ENCODE measurements at regions not wholly inside any gene's neighbourhood (a gene's known extent, or its start where the extent isn't known, plus 50 kb on each side); places are given as distances from the start of the nearest gene placed in this dataset.

- no peak overlapping the region for H3K4me3 ChIP-seq (ENCODE audit: low read depth, low read length)
- TF ChIP-seq CTCF (IDR thresholded peaks at IDR 0.05; ENCODE audit: borderline replicate concordance, insufficient read depth, low read depth, low read length) = no peak
Observed at GRCh38 chr6:9335431-9335830, 900.1 kb upstream of the SLC35B3 start.

GRCh38 chr6:9334979-9335378 lies 899.6 kb upstream of the SLC35B3 start:
- TF ChIP-seq CTCF (IDR thresholded peaks at IDR 0.05; ENCODE audit: borderline replicate concordance, insufficient read depth, low read depth, low read length) = no peak
- no peak overlapping the region for H3K4me3 ChIP-seq (ENCODE audit: low read depth, low read length)

DNA sequence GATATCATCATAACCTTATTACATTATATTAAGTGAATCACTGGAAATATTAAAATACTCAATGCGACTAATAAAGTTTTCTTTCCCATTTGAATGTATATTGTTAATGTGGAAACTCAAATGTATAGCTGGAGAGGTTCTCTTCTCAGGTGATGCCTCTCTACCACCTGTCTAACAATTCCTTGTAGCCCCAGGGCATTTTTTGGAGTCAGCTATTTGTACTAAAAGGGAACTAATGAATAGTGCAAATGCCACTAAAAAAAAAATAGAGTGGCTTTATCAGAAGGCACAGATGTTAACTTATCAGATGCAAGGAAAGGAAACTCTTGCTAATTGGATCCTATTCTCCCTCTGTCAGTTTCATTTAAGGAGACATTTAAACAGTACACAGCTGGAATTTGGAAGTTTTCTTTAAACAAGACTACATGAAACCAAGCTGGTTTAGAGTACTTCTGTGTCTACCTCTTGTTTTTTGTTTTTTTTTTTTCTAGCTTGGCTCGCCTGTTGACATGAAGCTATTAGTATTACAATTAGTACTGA lies 897.0 kb upstream of the SLC35B3 start:
- TF ChIP-seq CTCF (IDR thresholded peaks at IDR 0.05; ENCODE audit: borderline replicate concordance, insufficient read depth, low read depth, low read length) = no peak
- H3K4me3 ChIP-seq (ENCODE audit: low read depth, low read length) = no peak overlapping the region

DNA sequence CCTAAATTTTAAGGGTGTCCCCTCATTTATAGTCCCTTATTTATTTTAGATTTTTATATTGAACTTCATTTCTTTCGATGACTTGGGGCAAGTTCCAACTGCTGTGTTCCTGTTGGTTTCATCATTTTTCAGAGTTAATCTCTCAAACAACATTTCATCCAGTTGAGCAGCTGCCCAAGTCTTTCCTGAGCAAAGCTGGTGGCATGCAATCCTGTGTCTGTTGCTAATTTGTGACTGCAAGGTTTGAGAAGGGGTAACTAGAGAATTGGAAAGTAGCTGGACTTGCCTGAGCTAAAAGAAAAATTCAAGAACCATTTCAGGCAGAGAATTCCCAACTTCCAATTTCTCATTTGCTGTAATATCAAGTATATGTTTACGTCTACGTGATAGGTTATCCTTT lies 881.5 kb upstream of the SLC35B3 start:
- H3K4me3 ChIP-seq (ENCODE audit: low read depth, low read length) = no peak overlapping the region
- no peak for TF ChIP-seq CTCF (IDR thresholded peaks at IDR 0.05; ENCODE audit: borderline replicate concordance, insufficient read depth, low read depth, low read length)

DNA sequence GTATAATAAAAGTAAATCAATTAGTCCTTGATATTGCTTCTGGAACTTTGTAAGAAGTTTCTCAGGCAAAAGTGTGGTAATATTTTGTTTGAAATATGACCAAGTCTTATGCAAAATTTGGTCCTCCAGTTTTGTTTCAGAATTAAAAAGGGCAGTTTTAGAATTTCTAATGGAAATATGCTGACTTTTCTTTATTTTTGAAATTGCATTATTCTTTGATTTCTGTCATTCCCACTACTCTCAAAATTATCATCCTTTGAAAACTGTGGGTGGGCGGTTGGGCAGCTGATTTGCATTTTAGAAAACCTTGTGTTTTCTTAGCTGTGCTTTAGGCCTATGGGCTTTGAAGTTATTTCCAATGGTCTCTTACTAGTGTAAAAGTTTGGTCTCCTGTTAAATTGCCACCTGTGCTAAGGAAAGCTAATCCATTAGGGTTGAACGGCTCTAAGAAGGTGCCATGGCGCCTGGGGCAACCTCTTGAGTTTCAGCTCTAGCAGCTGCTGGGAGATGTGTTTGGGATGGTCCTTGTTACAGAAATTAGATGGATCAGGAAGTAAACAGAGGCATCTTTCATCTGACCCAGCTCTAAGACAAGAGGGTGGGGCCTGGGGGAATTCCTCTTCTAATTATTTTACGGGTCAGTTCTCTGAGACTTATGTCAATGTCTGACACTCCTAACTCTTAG lies 880.8 kb upstream of the SLC35B3 start:
- no peak for TF ChIP-seq CTCF (IDR thresholded peaks at IDR 0.05; ENCODE audit: borderline replicate concordance, insufficient read depth, low read depth, low read length)
- H3K4me3 ChIP-seq (ENCODE audit: low read depth, low read length) = no peak overlapping the region

DNA sequence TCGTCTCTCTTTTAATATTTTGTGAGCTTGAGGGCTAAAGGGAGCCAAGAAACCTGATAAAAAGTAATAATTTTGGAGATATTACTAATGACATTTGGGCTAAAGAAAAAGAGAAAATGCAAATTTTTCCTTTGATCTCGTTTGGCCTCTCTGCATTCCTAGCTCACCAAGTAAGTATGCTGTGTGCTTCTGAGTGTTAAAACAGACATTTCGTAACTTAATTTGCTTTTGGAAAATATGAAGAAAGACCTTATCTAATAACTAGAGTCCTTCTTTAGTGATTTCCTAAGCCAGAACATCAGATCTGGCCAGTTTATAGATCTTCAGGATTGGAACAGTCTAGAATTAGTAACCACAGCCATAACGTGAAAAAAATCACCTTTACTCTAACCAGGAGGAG lies 872.9 kb upstream of the SLC35B3 start:
- H3K4me3 ChIP-seq (ENCODE audit: low read depth, low read length) = no peak overlapping the region
- no peak for TF ChIP-seq CTCF (IDR thresholded peaks at IDR 0.05; ENCODE audit: borderline replicate concordance, insufficient read depth, low read depth, low read length)

- no peak overlapping the region for H3K4me3 ChIP-seq (ENCODE audit: low read depth, low read length)
- no peak for TF ChIP-seq CTCF (IDR thresholded peaks at IDR 0.05; ENCODE audit: borderline replicate concordance, insufficient read depth, low read depth, low read length)
Observed at GRCh38 chr6:9307786-9308185, 872.4 kb upstream of the SLC35B3 start.
